Hepatocyte (in vitro differentiated cells): ENCODE measurements at regions not wholly inside any gene's neighbourhood (a gene's known extent, or its start where the extent isn't known, plus 50 kb on each side); places are given as distances from the start of the nearest gene placed in this dataset.

Experiments used
- DNase-seq: peaks from one replicate; pipeline ENCODE4 v3.0.0-alpha.2; 2016; ENCODE audit warnings: low spot score
- H2AFZ ChIP-seq: fragments of 200-600 bp; sonication (generic); 2 replicates; pipeline ENCODE4 v1.6.0; 2016; ENCODE audit warnings: antibody characterized with exemption, mild to moderate bottlenecking
- H3K27ac ChIP-seq: fragments of 200-600 bp; sonication (generic); 2 replicates; pipeline ENCODE4 v1.5.1; 2016; ENCODE audit warnings: mild to moderate bottlenecking
- H3K27me3 ChIP-seq: fragments of 200-600 bp; sonication (generic); 2 replicates; pipeline ENCODE4 v1.6.1; 2016
- H3K36me3 ChIP-seq: fragments of 200-600 bp; sonication (generic); replicated peaks from 2 replicates; pipeline ENCODE4 v1.5.1; 2016; ENCODE audit warnings: low read depth; ENCODE audit not compliant: insufficient read depth
- H3K4me1 ChIP-seq: fragments of 200-600 bp; sonication (generic); 2 replicates; pipeline ENCODE4 v1.5.1; 2016; ENCODE audit warnings: mild to moderate bottlenecking, moderate library complexity; ENCODE audit not compliant: insufficient read depth
- H3K4me2 ChIP-seq: fragments of 200-600 bp; sonication (generic); 2 replicates; pipeline ENCODE4 v1.6.0; 2016
- H3K4me3 ChIP-seq: fragments of 200-600 bp; sonication (generic); 2 replicates; pipeline ENCODE4 v1.5.1; 2016; ENCODE audit warnings: mild to moderate bottlenecking
- H3K79me2 ChIP-seq: fragments of 200-600 bp; sonication (generic); 2 replicates; pipeline ENCODE4 v1.6.0; 2017; ENCODE audit warnings: mild to moderate bottlenecking
- H3K9me2 ChIP-seq: fragments of 200-600 bp; sonication (generic); replicated peaks from 2 replicates; pipeline ENCODE4 v1.6.0; 2017; ENCODE audit warnings: mild to moderate bottlenecking; ENCODE audit not compliant: insufficient read depth
- H3K9me3 ChIP-seq: fragments of 200-600 bp; sonication (generic); 2 replicates; pipeline ENCODE4 v1.5.1; 2016; ENCODE audit warnings: low read depth, mild to moderate bottlenecking
- H4K20me1 ChIP-seq: fragments of 200-600 bp; sonication (generic); 2 replicates; pipeline ENCODE4 v1.6.0; 2016; ENCODE audit warnings: mild to moderate bottlenecking; ENCODE audit not compliant: insufficient read depth, poor library complexity, severe bottlenecking
- CTCF ChIP-seq: fragments of 200-600 bp; sonication (generic); IDR thresholded peaks from 2 replicates; pipeline ENCODE4 v1.5.1; 2016; ENCODE audit warnings: antibody characterized with exemption, mild to moderate bottlenecking; ENCODE audit not compliant: poor library complexity
- EZH2 ChIP-seq: fragments of 200-600 bp; sonication (generic); IDR thresholded peaks from 2 replicates; pipeline ENCODE4 v1.6.1; 2016; ENCODE audit warnings: antibody characterized with exemption, mild to moderate bottlenecking, borderline replicate concordance
- EZH2phosphoT487 ChIP-seq: fragments of 200-600 bp; sonication (generic); IDR thresholded peaks from one replicate; pipeline ENCODE4 v1.6.1; 2018; ENCODE audit warnings: antibody characterized with exemption, mild to moderate bottlenecking, low read depth, moderate library complexity; ENCODE audit not compliant: unreplicated experiment, severe bottlenecking
- WGBS: methylation state at CpG from one replicate; pipeline ENCODE4 v1.1.6; 2016; ENCODE audit warnings: low lambda C conversion rate; ENCODE audit errors: missing lambda C conversion rate; 5-methylcytosine and 5-hydroxymethylcytosine counted together

DNA sequence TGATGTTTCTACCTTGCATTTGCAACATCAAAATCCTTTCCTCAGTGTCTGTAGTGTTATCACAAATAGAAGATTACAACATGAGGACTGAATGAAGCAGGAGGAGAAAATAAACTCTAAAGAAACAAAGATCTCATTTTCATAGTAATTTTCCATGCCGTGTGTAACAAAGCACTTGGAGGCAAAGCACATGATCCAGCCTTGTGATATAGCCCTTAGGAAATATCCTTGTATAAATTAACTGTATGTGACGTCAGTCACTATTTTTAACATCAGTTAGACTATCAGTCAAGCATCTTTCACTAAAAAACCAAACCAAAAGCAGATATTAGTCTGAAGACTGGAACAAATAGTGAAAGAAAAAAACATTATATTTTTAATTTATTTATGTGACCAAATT, 492.1 kb upstream of the CNTNAP5 start:
- no peak overlapping the region for H2AFZ ChIP-seq
- H3K36me3 ChIP-seq: no peaks in the 10 kb centered on the region
- H3K27me3 ChIP-seq: no peaks in the 10 kb centered on the region
- H3K9me3 ChIP-seq: no peaks in the 10 kb centered on the region
- TF ChIP-seq CTCF: no peak
- no peak for TF ChIP-seq EZH2
- TF ChIP-seq EZH2phosphoT487: no peak
- H3K79me2 ChIP-seq: no peaks in the 10 kb centered on the region
- no peak overlapping the region for H3K4me3 ChIP-seq
- H3K4me2 ChIP-seq: no peak overlapping the region
- DNase-seq: no peak
- no peak overlapping the region for H3K27ac ChIP-seq
- H3K9me2 ChIP-seq: no peaks in the 10 kb centered on the region
- WGBS: 49% methylated on average over 2 of the region's 2 CpGs
- no peaks in the 10 kb centered on the region for H4K20me1 ChIP-seq
- H3K4me1 ChIP-seq: no peaks in the 10 kb centered on the region

DNA sequence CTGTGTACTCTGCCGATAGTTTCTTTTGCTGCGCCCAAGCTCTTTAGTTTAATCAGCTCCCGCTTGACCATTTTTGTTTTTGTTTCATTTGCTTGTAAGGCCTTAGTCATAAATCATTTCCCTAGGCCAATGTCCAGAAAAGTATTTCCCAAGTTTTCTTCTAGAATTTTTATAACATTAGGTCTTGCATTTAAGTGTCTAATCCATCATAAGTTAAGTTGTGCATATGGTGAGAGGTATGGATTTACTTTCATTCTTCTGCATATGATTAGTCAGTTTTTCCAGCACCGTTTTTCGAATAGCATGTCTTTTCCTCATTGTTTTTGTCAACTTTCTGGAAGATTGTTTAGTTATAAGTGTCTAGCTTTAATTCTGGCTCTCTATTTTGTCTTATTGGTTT, 484.8 kb upstream of the CNTNAP5 start:
- Histone ChIP-seq H3K4me1 (no peaks in the 10 kb centered on the region), H3K36me3 (no peaks in the 10 kb centered on the region), H3K9me3 (no peaks in the 10 kb centered on the region), H3K4me2 (no peak overlapping the region), H3K27ac (no peak overlapping the region), H3K79me2 (no peaks in the 10 kb centered on the region), H2AFZ (no peak overlapping the region), H4K20me1 (no peaks in the 10 kb centered on the region), H3K4me3 (no peak overlapping the region), H3K9me2 (peaks cover 3% of the 10 kb centered on the region), H3K27me3 (no peaks in the 10 kb centered on the region)
- TF ChIP-seq EZH2phosphoT487: no peak
- no peak for TF ChIP-seq CTCF
- no peak for TF ChIP-seq EZH2
- WGBS: 91% methylated on average over 5 of the region's 5 CpGs
- DNase-seq: no peak

GRCh38 chr2:123546353-123546752, 478.7 kb upstream of the CNTNAP5 start:
- DNase-seq: no peak
- no peaks in the 10 kb centered on the region for H3K27me3 ChIP-seq
- no peaks in the 10 kb centered on the region for H3K4me1 ChIP-seq
- TF ChIP-seq EZH2phosphoT487: no peak
- no peak for TF ChIP-seq CTCF
- H3K4me3 ChIP-seq: no peak overlapping the region
- no peak overlapping the region for H3K27ac ChIP-seq
- no peaks in the 10 kb centered on the region for H3K36me3 ChIP-seq
- H3K4me2 ChIP-seq: no peak overlapping the region
- H3K9me2 ChIP-seq: no peaks in the 10 kb centered on the region
- no peaks in the 10 kb centered on the region for H3K9me3 ChIP-seq
- no peak overlapping the region for H2AFZ ChIP-seq
- H4K20me1 ChIP-seq: no peaks in the 10 kb centered on the region
- H3K79me2 ChIP-seq: no peaks in the 10 kb centered on the region

DNA sequence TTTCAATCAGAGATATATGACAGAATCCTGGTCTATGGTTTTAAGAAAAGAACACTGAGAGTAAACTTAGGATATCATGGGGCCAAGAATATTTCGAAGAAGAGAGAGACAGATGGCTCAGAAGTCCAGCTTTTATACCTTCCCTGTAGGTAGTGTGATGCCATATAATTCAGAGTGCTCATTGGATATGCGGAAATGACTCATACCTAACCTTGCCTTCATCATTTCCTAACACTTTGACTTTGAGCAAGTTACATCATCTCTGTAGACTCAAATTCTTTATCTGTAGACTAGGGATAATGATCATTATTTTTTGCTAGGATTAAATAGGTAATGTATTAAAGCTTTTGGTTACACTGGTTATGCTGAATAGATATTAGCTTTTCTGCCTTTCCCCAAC, 461.6 kb upstream of the CNTNAP5 start:
- 84% methylated on average over 2 of the region's 2 CpGs for WGBS
- no peak for TF ChIP-seq EZH2phosphoT487

More for the DNA sequence above, 461.6 kb upstream of the CNTNAP5 start:
- no peaks in the 10 kb centered on the region for H3K9me2 ChIP-seq
- H3K4me2 ChIP-seq: no peak overlapping the region
- no peak overlapping the region for H2AFZ ChIP-seq
- no peaks in the 10 kb centered on the region for H3K79me2 ChIP-seq
- H3K36me3 ChIP-seq: no peaks in the 10 kb centered on the region
- no peak overlapping the region for H3K4me3 ChIP-seq
- no peaks in the 10 kb centered on the region for H3K9me3 ChIP-seq
- DNase-seq: no peak
- no peak overlapping the region for H3K27ac ChIP-seq
- no peaks in the 10 kb centered on the region for H3K27me3 ChIP-seq
- no peaks in the 10 kb centered on the region for H3K4me1 ChIP-seq
- H4K20me1 ChIP-seq: no peaks in the 10 kb centered on the region
